SK-N-SH treated with all-trans-retinoic acid at 6 μM for 48 hours (cell line): ENCODE measurements at regions not wholly inside any gene's neighbourhood (a gene's known extent, or its start where the extent isn't known, plus 50 kb on each side); places are given as distances from the start of the nearest gene placed in this dataset.

Experiments used
- BACH2 ChIP-seq: fragments of 250-450 bp; sonication (Bioruptor Pico); IDR thresholded peaks from 2 replicates; pipeline ENCODE4 v1.9.0; 2021; ENCODE audit warnings: mild to moderate bottlenecking, borderline replicate concordance
- GLIS3 ChIP-seq: fragments of 250-450 bp; sonication (Bioruptor Pico); IDR thresholded peaks from 2 replicates; pipeline ENCODE4 v1.5.0; 2020; ENCODE audit warnings: mild to moderate bottlenecking, moderate library complexity
- OSR1 ChIP-seq: fragments of 250-450 bp; sonication (Bioruptor Pico); IDR thresholded peaks from 2 replicates; pipeline ENCODE4 v1.8.0; 2022; ENCODE audit warnings: moderate library complexity, mild to moderate bottlenecking, inconsistent platforms
- PATZ1 ChIP-seq: fragments of 250-450 bp; sonication (Bioruptor Pico); IDR thresholded peaks from 2 replicates; pipeline ENCODE4 v1.8.0; 2020; ENCODE audit warnings: mild to moderate bottlenecking, moderate library complexity, borderline replicate concordance
- ZNF70 ChIP-seq: fragments of 450-650 bp; formaldehyde crosslinking; IDR thresholded peaks from 2 replicates; pipeline ENCODE4 v1.5.0; 2020; ENCODE audit warnings: mild to moderate bottlenecking, moderate library complexity
- TF ChIP-seq, protein P1 (sequence below): fragments of 250-450 bp; sonication (Bioruptor Pico); IDR thresholded peaks from 2 replicates; pipeline ENCODE4 v1.5.1; 2020; ENCODE audit warnings: low read depth, mild to moderate bottlenecking, moderate library complexity
- TF ChIP-seq, protein P2 (sequence below): fragments of 250-450 bp; sonication (Bioruptor Pico); IDR thresholded peaks from 2 replicates; pipeline ENCODE4 v1.8.0; 2021; ENCODE audit warnings: low read depth, mild to moderate bottlenecking, moderate library complexity, borderline replicate concordance

DNA sequence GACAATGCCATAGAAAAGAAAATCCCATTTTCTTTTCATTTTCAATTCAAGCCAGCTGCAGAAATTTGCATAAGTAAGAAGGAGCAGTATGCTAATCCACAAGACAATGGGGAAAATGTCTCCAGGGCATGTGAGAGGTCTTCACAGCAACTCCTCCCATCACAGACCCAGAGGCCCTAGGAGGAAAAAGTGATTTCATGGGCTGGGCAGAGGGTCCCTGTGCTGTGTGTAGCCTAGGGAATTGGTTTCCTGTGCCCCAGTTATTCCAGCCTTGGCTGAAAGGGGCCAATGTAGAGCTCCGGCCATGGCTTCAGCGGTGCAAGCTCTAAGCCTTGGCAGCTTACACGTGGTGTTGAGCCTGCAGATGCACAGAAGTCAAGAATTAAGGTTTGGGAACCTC is 211.4 kb downstream of the CCDC59 start:
- TF ChIP-seq ZNF70, result no peak
- no peak for TF ChIP-seq PATZ1 (CRISPR knock-in tag)
- TF ChIP-seq BACH2 (CRISPR knock-in tag), result no peak
- no peak for TF ChIP-seq OSR1 (CRISPR knock-in tag)
- TF ChIP-seq GLIS3, result no peak
- TF ChIP-seq, protein P1, sequence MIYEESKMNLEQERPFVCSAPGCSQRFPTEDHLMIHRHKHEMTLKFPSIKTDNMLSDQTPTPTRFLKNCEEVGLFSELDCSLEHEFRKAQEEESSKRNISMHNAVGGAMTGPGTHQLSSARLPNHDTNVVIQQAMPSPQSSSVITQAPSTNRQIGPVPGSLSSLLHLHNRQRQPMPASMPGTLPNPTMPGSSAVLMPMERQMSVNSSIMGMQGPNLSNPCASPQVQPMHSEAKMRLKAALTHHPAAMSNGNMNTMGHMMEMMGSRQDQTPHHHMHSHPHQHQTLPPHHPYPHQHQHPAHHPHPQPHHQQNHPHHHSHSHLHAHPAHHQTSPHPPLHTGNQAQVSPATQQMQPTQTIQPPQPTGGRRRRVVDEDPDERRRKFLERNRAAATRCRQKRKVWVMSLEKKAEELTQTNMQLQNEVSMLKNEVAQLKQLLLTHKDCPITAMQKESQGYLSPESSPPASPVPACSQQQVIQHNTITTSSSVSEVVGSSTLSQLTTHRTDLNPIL (CRISPR knock-in tag), result no peak
- TF ChIP-seq, protein P2, sequence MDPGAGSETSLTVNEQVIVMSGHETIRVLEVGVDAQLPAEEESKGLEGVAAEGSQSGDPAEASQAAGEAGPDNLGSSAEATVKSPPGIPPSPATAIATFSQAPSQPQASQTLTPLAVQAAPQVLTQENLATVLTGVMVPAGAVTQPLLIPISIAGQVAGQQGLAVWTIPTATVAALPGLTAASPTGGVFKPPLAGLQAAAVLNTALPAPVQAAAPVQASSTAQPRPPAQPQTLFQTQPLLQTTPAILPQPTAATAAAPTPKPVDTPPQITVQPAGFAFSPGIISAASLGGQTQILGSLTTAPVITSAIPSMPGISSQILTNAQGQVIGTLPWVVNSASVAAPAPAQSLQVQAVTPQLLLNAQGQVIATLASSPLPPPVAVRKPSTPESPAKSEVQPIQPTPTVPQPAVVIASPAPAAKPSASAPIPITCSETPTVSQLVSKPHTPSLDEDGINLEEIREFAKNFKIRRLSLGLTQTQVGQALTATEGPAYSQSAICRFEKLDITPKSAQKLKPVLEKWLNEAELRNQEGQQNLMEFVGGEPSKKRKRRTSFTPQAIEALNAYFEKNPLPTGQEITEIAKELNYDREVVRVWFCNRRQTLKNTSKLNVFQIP, result no peak
